AG09309 (cell line): ENCODE measurements at regions not wholly inside any gene's neighbourhood (a gene's known extent, or its start where the extent isn't known, plus 50 kb on each side); places are given as distances from the start of the nearest gene placed in this dataset.

Experiments used
- DNase-seq: peaks from one replicate; pipeline ENCODE4 v3.0.0-alpha.2; 2010; ENCODE audit warnings: low read depth
- H3K4me3 ChIP-seq: 2 replicates; pipeline ENCODE4 v1.5.1; 2011; ENCODE audit warnings: mild to moderate bottlenecking, low read depth, low read length, moderate library complexity; ENCODE audit not compliant: control insufficient read depth
- TF ChIP-seq, protein P1 (sequence below): IDR thresholded peaks from 2 replicates; pipeline ENCODE4 v1.5.1; 2011; ENCODE audit warnings: mild to moderate bottlenecking, low read depth, low read length, inconsistent platforms; ENCODE audit not compliant: insufficient read depth, control insufficient read depth; ENCODE audit errors: missing control alignments

DNA sequence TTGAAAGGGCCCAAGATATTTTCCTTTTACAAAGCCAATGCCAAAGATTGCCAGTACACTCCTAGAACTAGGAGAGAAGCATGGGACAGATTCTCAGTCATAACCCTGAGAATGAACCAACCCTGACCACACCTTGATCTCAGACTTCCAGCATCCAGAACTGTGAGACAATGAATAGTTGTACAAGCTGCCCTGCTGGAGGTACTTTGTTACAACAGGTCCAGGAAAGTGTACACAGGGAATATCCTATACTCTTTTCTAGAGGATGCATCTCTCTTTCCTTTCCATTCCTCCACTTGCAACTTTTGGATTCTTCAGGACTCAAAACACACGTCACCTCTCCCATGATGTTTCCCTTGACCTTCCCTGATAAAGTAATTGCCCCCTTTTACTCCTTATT is 325.7 kb downstream of the RFC3 start:
- no peak for DNase-seq
- TF ChIP-seq, protein P1, sequence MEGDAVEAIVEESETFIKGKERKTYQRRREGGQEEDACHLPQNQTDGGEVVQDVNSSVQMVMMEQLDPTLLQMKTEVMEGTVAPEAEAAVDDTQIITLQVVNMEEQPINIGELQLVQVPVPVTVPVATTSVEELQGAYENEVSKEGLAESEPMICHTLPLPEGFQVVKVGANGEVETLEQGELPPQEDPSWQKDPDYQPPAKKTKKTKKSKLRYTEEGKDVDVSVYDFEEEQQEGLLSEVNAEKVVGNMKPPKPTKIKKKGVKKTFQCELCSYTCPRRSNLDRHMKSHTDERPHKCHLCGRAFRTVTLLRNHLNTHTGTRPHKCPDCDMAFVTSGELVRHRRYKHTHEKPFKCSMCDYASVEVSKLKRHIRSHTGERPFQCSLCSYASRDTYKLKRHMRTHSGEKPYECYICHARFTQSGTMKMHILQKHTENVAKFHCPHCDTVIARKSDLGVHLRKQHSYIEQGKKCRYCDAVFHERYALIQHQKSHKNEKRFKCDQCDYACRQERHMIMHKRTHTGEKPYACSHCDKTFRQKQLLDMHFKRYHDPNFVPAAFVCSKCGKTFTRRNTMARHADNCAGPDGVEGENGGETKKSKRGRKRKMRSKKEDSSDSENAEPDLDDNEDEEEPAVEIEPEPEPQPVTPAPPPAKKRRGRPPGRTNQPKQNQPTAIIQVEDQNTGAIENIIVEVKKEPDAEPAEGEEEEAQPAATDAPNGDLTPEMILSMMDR, result peak; percentile 2
- no peak overlapping the region for H3K4me3 ChIP-seq

DNA sequence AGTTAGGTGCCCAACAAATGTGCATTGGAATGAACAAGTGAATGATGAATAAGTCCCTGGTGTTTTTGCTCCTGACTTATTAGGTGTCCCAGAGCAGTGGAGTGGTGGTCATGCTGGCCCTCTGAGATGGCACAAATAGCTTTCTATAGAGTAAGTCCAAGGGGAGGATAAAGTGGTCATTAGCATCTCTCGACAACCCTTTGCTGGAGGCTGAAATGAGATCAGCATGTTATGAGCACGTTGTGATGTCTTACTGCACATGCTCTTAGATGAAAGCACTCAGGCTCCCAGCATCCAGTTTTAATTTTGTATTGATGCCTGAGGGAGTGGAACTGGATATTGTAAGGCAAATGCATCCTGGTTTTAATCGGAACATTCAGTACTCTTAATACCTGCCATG is 326.2 kb downstream of the RFC3 start:
- no peak overlapping the region for H3K4me3 ChIP-seq
- DNase-seq, result no peak
- TF ChIP-seq, protein P1, result no peak

DNA sequence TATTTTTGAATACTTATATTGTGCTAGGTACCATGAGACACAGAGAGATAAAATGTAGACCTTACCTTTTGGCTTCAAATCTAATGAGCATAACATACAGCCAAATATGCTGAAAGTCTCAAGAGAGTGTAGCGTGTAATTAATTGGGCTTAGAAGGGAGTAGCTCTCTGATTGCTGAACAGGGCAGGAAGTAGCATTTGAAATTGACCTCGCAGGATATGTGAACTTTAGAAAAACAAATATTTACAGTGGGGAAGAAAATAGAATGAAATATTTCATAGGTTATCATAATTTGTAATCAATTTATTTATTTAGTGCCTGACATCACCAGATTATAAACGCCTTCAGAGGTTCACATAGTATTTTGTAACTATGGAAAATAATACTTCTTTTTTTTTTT is 327.1 kb downstream of the RFC3 start:
- no peak overlapping the region for H3K4me3 ChIP-seq
- TF ChIP-seq, protein P1, result no peak
- DNase-seq, result no peak

DNA sequence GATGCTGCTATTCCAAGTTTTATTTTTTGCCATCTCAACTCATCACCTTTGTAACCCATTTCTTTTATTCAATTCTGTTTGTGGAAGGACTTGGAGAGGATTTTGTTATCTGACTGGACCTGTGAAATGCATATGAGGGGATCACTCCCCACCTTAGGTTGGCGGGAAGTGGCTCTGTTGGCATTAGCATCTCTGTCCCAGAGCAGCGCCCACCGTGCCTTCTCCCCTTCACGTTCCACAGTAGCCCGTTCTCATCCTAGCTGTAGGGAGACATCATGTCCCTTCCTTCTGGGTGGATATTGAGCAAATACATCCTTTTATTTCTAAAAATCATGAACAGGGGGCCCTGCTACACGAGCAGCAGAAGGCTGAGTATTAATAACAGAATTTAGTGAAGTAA is 330.4 kb downstream of the RFC3 start:
- no peak for DNase-seq
- TF ChIP-seq, protein P1, result no peak
- H3K4me3 ChIP-seq, result no peak overlapping the region

DNA sequence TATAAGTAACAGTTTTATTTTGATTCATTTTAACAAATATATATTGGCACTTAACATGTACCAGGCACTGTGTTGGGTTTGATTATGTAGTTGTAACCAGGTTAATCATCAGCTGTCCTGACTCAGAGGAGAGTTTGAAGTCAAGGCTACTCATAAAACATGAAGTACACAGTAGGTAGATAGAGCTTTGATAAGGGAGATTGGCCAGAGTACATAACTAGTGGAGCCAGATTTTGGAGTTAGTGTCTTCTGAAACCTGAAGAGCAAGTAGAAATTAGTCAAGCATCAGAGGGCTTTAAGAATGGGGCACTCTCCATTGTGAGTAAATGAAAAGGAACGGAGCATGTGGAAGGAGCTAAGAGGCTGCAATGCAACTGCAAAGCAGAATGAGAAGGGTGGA is 333.9 kb downstream of the RFC3 start:
- TF ChIP-seq, protein P1, result no peak
- H3K4me3 ChIP-seq, result no peak overlapping the region
- DNase-seq, result no peak

DNA sequence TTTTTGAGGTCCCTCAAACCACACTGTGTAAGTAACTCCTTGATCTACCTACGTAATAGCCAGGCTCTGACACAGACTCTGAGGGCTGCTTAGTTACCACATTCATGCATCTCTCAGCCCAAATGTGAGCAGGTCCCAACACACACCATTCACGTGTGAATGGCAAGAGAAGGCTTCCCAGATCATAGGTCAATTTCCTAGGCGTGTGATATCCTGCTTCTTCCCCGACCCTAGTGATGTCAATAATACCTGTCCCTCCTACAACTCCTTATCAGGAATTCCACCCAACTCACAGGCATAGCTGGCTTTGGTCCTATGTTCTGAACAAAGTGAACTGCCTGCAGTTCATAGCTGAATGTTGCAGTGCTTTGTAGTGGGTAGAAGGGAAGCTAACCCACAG is 334.5 kb downstream of the RFC3 start:
- TF ChIP-seq, protein P1, result no peak
- H3K4me3 ChIP-seq, result no peak overlapping the region
- no peak for DNase-seq

DNA sequence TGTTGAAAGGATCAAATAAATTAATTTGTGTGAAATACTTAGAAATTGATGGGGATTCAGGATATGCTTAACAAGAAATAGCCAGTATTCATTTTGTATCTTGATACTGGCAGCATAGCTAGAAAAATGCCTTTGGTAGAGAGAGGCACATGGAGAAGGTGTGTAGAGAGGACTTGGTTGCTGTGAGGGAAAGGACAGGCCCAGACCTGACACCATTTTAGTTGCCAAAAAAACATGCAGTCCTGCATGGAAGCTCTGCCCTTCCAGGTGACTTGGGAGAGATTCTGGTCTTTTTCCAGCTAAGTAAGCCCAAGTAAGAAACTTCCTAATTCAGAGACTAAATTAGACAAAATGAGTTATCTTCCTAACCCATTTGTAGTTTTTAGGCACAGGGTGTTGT is 335.0 kb downstream of the RFC3 start:
- no peak for DNase-seq
- H3K4me3 ChIP-seq, result no peak overlapping the region
- TF ChIP-seq, protein P1, result no peak
